T-cell (primary cell): ENCODE measurements at regions not wholly inside any gene's neighbourhood (a gene's known extent, or its start where the extent isn't known, plus 50 kb on each side); places are given as distances from the start of the nearest gene placed in this dataset.

Experiments
- ATAC-seq, 4 experiments: fragments of 200-7000 bp in 3 of 4; fragments of 150-1000 bp in 1 of 4; cut with Tn5 transposase; replicated peaks in 1 of 4; 1 replicate in 3 of 4; 2 replicates in 1 of 4; pipeline ENCODE4 v1.10.0; 2021; ENCODE audit warnings: moderate library complexity in 3 of 4, mild to moderate bottlenecking in 2 of 4, moderate number of reproducible peaks in 1 of 4
- CTCF ChIA-PET, 2 donors: fragments of 300-600 bp; sonication (Branson Sonifier 250); formaldehyde crosslinking; loops; one replicate each; lab custom pipeline; 2022; ENCODE audit warnings: antibody characterized with exemption in 2 of 2; lab: Charles Lee
- POLR2A ChIA-PET, 2 donors: fragments of 300-600 bp; sonication (Branson Sonifier 250); formaldehyde crosslinking; loops; one replicate each; lab custom pipeline; 2022; ENCODE audit warnings: antibody characterized with exemption in 2 of 2; lab: Charles Lee
- DNase-seq, 35 experiments: peaks; one replicate each; pipeline versions ENCODE4 v3.0.0 to v3.0.0-alpha.2; 2013 to 2023
- H3K27ac ChIP-seq: one replicate; pipeline ENCODE4 v1.5.1; 2013; ENCODE audit warnings: low read length
- H3K27me3 ChIP-seq, 2 experiments: replicated peaks in 1 of 2; 1 replicate in 1 of 2; 2 replicates in 1 of 2; pipeline versions ENCODE4 v1.6.1 to v1.7.0; 2013; ENCODE audit warnings: low read length in 1 of 2, mixed read lengths in 1 of 2; ENCODE audit not compliant: control insufficient read depth in 2 of 2, insufficient read depth in 2 of 2; ENCODE audit errors: extremely low read depth in 1 of 2
- H3K36me3 ChIP-seq, 2 donors: 1 replicate in 1 of 2; 2 replicates in 1 of 2; pipeline versions ENCODE4 v1.6.1 to v1.7.0; 2013; ENCODE audit warnings: low read length in 1 of 2; ENCODE audit not compliant: control insufficient read depth in 2 of 2, insufficient read depth in 1 of 2; ENCODE audit errors: extremely low read depth in 1 of 2
- H3K4me1 ChIP-seq, 2 experiments: 1 replicate in 1 of 2; 2 replicates in 1 of 2; pipeline versions ENCODE4 v1.6.1 to v1.7.0; 2013; ENCODE audit warnings: low read length in 2 of 2, mixed read lengths in 1 of 2; ENCODE audit not compliant: insufficient read depth in 2 of 2, control insufficient read depth in 1 of 2; ENCODE audit errors: extremely low read depth in 1 of 2
- H3K4me3 ChIP-seq, 2 donors: 1 replicate in 1 of 2; 2 replicates in 1 of 2; pipeline versions ENCODE4 v1.5.1 to v1.7.0; 2013; ENCODE audit warnings: mild to moderate bottlenecking in 2 of 2, low read length in 1 of 2, moderate library complexity in 1 of 2; ENCODE audit not compliant: control insufficient read depth in 1 of 2; ENCODE audit errors: extremely low read depth in 1 of 2
- H3K9me3 ChIP-seq: 2 replicates; pipeline ENCODE4 v1.7.0; 2013
- H3K27ac Mint-ChIP-seq, 2 donors: one replicate each; pipeline ENCODE4 v1.8.0; 2020 to 2021; ENCODE audit warnings: mild to moderate bottlenecking in 2 of 2, mixed read lengths in 2 of 2
- H3K27me3 Mint-ChIP-seq, 2 donors: one replicate each; pipeline ENCODE4 v1.8.0; 2021 to 2022; ENCODE audit warnings: mixed read lengths in 2 of 2
- H3K36me3 Mint-ChIP-seq: one replicate; pipeline ENCODE4 v1.8.0; 2021; ENCODE audit warnings: mixed read lengths
- H3K4me1 Mint-ChIP-seq, 3 donors: one replicate each; pipeline ENCODE4 v1.8.0; 2020 to 2022; ENCODE audit warnings: mixed read lengths in 3 of 3, mild to moderate bottlenecking in 1 of 3
- H3K4me3 Mint-ChIP-seq, 3 donors: one replicate each; pipeline ENCODE4 v1.8.0; 2020 to 2022; ENCODE audit warnings: mild to moderate bottlenecking in 3 of 3, mixed read lengths in 3 of 3, moderate library complexity in 3 of 3
- H3K9me3 Mint-ChIP-seq, 3 donors: one replicate each; pipeline ENCODE4 v1.8.0; 2020 to 2022; ENCODE audit warnings: mixed read lengths in 3 of 3
- WGBS: methylation state at CpG from one replicate; pipeline ENCODE4 v1.1.5; 2013; ENCODE audit warnings: missing lambda C conversion rate; ENCODE audit not compliant: insufficient coverage; 5-methylcytosine and 5-hydroxymethylcytosine counted together

GRCh38 chr20:24781418-24781980, 167.6 kb upstream of the CST7 start:
- Histone ChIP-seq H3K9me3 (no peaks in the 10 kb centered on the region), H3K4me1 (peaks cover 2 to 3% of the 10 kb centered on the region in 2 experiments), H3K4me3 (no peak overlapping the region), H3K27ac (no peak overlapping the region), H3K36me3 (no peaks in the 10 kb centered on the region), H3K27me3 (peaks cover 0 to 51% of the 10 kb centered on the region in 2 experiments)
- Mint-ChIP-seq H3K27ac (no peak overlapping the region), H3K27me3 (peaks cover 6 to 18% of the 10 kb centered on the region in 2 donors), H3K4me1 (peaks cover 0 to 5% (median 5%) of the 10 kb centered on the region in 3 donors), H3K4me3 (no peak overlapping the region), H3K9me3 (no peaks in the 10 kb centered on the region), H3K36me3 (no peaks in the 10 kb centered on the region)
- POLR2A ChIA-PET, result no interaction called here
- DNase-seq (peak in 1 of 35 experiments; percentile 5), ATAC-seq (no peak)
- CTCF ChIA-PET, result no interaction called here
- WGBS, result 48% methylated on average over 3 of the region's 8 CpGs

DNA sequence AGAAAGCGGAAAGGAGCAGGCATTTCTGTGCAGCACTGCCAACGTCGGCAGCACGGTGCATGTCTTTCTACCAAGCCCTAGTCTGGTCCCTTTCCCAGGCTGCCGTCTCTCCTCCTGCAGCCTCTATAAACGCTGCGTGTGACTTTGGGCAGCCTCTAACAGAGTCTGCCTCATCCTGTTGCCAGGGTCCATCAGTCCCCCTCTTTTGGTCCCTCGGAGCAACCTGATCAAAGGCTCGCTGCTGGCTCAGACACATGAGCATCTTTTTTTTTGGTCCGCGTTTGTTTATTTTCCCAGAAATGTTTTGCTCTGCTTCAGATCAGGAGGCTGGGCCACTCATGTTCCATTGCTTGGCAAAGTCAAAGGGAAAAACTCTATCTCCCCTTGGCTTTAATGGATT, 166.8 kb upstream of the CST7 start:
- POLR2A ChIA-PET, result no interaction called here
- H3K36me3 ChIP-seq, result no peaks in the 10 kb centered on the region

GRCh38 chr20:24782801-24783630, 166.1 kb upstream of the CST7 start:
- Mint-ChIP-seq H3K4me3 (no peak overlapping the region), H3K4me1 (peaks cover 0 to 5% (median 5%) of the 10 kb centered on the region in 3 donors), H3K27ac (no peak overlapping the region), H3K9me3 (no peaks in the 10 kb centered on the region), H3K27me3 (peaks cover 0 to 12% of the 10 kb centered on the region in 2 donors), H3K36me3 (no peaks in the 10 kb centered on the region)
- WGBS, result 41% methylated on average over 8 of the region's 12 CpGs
- H3K4me1 ChIP-seq, result peaks cover 2 to 3% of the 10 kb centered on the region in 2 experiments
- no peak overlapping the region for H3K27ac ChIP-seq
- H3K36me3 ChIP-seq, result no peaks in the 10 kb centered on the region
- no peaks in the 10 kb centered on the region for H3K9me3 ChIP-seq
- H3K4me3 ChIP-seq, result no peak overlapping the region
- ChIA-PET CTCF (no interaction called here), POLR2A (no interaction called here)
- no peak for ATAC-seq
- peaks cover 0 to 44% of the 10 kb centered on the region in 2 experiments for H3K27me3 ChIP-seq
- peak in 1 of 35 experiments; percentile 8 for DNase-seq

More for the DNA sequence above, 166.8 kb upstream of the CST7 start:
- 86% methylated on average over 10 of the region's 11 CpGs for WGBS
- Histone ChIP-seq H3K4me3 (no peak overlapping the region), H3K27ac (no peak overlapping the region), H3K27me3 (peaks cover 0 to 47% of the 10 kb centered on the region in 2 experiments), H3K4me1 (peaks cover 2 to 3% of the 10 kb centered on the region in 2 experiments), H3K9me3 (no peaks in the 10 kb centered on the region)
- DNase-seq (no peak), ATAC-seq (no peak)
- H3K4me1 Mint-ChIP-seq, result peaks cover 0 to 5% (median 5%) of the 10 kb centered on the region in 3 donors
- H3K9me3 Mint-ChIP-seq, result no peaks in the 10 kb centered on the region
- H3K27me3 Mint-ChIP-seq, result peaks cover 4 to 17% of the 10 kb centered on the region in 2 donors
- no peaks in the 10 kb centered on the region for H3K36me3 Mint-ChIP-seq
- H3K4me3 Mint-ChIP-seq, result no peak overlapping the region
- CTCF ChIA-PET, result no interaction called here
- no peak overlapping the region for H3K27ac Mint-ChIP-seq

DNA sequence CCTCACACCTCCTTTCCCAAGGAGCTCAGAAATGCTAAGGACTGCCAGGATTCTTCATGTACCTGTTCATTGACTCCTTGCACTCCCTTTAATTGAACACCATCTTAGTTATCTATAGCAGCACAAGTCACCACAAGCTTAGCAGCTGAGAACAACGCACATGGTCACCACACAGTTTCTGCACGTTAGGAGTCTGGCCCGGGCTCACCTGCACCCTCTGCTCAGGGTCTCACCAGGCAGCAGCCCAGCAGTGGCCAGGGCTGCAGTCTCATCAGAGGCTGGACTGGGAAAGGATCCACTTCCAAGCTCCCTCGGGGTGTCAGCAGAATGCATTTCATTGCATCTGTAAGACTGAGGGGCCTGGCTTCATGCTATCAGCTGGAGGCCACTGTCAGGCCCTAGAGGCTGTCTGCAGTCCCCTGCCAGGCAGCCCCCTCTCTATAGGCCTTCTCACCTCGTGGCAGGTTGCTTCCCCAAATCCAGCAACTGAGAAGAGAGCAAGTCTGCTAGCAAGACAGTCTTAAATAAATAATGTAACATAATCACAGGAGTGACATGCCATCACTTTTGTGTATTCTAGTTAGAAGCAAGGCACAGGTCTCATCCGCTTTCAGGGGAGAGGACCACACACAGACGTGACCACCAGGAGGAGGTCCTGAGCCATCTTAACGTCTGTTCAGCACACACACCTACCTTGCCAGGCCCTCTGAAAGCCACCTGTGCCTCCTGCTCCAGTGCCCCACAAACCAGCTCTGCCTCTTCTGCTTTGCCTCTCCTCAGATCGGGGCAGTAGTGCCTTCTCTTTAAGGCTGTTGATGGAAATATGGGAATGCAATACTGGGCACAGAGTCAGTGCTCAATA, 165.2 kb upstream of the CST7 start:
- whole genome bisulfite sequencing, result 69% methylated on average over 6 of the region's 9 CpGs
- H3K27ac Mint-ChIP-seq, result no peak overlapping the region
- H3K9me3 ChIP-seq, result no peaks in the 10 kb centered on the region
- H3K27me3 Mint-ChIP-seq, result peaks cover 0 to 12% of the 10 kb centered on the region in 2 donors
- ATAC-seq (peak in 1 of 4 experiments; percentile 42), DNase-seq (peak in 4 of 35 experiments; percentile 5 to 22 (median 12))
- ChIA-PET POLR2A (no interaction called here), CTCF (no interaction called here)
- peaks cover 0 to 5% (median 5%) of the 10 kb centered on the region in 3 donors for H3K4me1 Mint-ChIP-seq
- H3K4me1 ChIP-seq, result peaks cover 2 to 3% of the 10 kb centered on the region in 2 experiments
- no peaks in the 10 kb centered on the region for H3K36me3 Mint-ChIP-seq
- peaks cover 0 to 35% of the 10 kb centered on the region in 2 experiments for H3K27me3 ChIP-seq
- no peaks in the 10 kb centered on the region for H3K36me3 ChIP-seq
- no peak overlapping the region for H3K4me3 ChIP-seq
- no peaks in the 10 kb centered on the region for H3K9me3 Mint-ChIP-seq
- no peak overlapping the region for H3K27ac ChIP-seq
- H3K4me3 Mint-ChIP-seq, result no peak overlapping the region

GRCh38 chr20:24784607-24785006, 164.5 kb upstream of the CST7 start:
- peaks cover 0 to 29% of the 10 kb centered on the region in 2 experiments for H3K27me3 ChIP-seq
- ATAC-seq, result no peak

More at GRCh38 chr20:24784607-24785006, 164.5 kb upstream of the CST7 start:
- H3K36me3 ChIP-seq, result no peaks in the 10 kb centered on the region
- Mint-ChIP-seq H3K27ac (no peak overlapping the region), H3K27me3 (peaks cover 0 to 5% of the 10 kb centered on the region in 2 donors), H3K36me3 (no peaks in the 10 kb centered on the region), H3K9me3 (no peaks in the 10 kb centered on the region), H3K4me3 (no peak overlapping the region), H3K4me1 (peaks cover 0 to 5% (median 5%) of the 10 kb centered on the region in 3 donors)
- H3K4me1 ChIP-seq, result peaks cover 2 to 3% of the 10 kb centered on the region in 2 experiments
- 46% methylated on average over 2 of the region's 2 CpGs for WGBS
- H3K4me3 ChIP-seq, result no peak overlapping the region
- no peak for DNase-seq
- POLR2A ChIA-PET, result no interaction called here
- CTCF ChIA-PET, result interaction anchor here in 1 of 2 donors (0.6 kb wide), 1 partner anchor 16 kb away, joined by 4 read pairs; no protein-coding TSS in a partner anchor
- H3K27ac ChIP-seq, result no peak overlapping the region
- no peaks in the 10 kb centered on the region for H3K9me3 ChIP-seq
